IPS-NIHi7 (cell line): ENCODE measurements at regions not wholly inside any gene's neighbourhood (a gene's known extent, or its start where the extent isn't known, plus 50 kb on each side); places are given as distances from the start of the nearest gene placed in this dataset.

ENCODE experiments used
- DNase-seq: peaks from one replicate; pipeline ENCODE4 v3.0.0; 2012; ENCODE audit warnings: mixed read lengths; ENCODE audit errors: extremely low spot score

DNA sequence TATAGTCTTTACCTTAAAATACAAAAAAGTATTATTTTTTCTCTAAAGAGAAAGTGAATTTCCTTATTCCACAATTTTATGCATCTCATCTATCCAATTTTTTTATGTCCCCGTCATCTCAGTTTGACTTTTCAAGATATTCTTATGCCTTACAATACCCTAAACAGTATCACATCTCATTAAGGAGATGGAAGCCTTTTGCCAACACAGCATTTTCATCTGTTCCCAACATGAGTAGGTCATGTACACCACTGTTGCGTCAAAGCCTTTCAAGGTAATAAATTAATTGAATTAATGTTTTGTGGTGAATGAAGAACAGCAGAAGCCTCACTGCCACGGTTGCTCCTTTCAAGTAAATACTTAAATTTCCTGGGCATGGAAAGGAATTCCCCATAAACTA, 299.4 kb downstream of the EPHA4 start:
- no peak for DNase-seq

DNA sequence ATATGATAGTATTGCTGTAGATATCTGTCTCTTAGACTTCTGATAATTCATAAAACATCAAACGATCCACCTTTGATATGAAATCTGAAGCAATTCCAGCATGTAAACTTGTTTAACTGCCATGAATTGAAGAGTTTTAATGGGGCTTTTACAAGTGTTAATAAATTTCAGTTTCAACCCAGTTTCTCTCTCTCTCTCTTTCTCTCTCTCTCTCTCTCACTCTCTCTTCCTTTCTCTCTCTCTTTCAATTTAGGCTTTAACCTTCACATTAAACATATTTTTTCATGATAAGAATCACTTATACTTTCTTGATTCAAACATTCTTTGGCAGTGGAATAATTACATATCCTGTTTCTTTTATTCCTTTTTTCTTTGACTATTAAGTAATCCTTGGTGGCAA, 296.1 kb downstream of the EPHA4 start:
- DNase-seq, result no peak

DNA sequence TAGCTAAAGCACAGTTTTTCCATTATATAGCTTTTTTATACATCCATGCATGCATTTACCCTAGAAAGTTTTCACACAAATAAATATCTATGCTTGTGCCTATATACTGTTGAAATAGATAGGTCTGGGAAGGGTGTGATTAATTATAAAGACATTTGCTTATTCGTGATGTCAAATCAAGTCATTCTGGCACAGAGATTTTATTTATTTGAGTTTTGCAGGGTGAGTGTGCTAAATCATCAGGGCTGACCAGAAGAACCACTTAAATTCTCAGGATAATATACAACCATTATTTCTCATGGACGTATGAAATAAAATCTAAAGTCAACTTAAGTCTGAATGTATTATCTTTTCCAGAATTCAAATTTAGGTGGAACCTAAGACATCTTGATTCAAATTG, 295.5 kb downstream of the EPHA4 start:
- no peak for DNase-seq

DNA sequence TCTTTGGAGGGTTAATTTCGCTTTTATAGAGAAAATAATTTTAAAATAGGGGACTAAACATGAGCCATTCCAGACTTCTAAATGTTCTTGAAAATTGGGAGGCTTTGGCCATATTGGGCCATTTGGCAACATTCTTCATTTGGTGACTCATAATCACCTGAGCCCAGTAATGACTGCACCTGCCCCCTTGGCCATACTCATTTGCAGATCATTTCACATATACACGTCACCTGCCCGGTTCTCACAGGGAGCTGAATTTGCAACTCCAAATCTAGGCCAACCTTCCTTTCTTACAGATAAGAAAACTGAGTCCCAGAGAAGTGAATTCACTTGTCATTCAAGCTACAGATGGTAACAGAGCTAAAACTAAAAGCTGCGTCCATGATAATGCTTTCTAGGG, 289.7 kb downstream of the EPHA4 start:
- DNase-seq, result no peak

DNA sequence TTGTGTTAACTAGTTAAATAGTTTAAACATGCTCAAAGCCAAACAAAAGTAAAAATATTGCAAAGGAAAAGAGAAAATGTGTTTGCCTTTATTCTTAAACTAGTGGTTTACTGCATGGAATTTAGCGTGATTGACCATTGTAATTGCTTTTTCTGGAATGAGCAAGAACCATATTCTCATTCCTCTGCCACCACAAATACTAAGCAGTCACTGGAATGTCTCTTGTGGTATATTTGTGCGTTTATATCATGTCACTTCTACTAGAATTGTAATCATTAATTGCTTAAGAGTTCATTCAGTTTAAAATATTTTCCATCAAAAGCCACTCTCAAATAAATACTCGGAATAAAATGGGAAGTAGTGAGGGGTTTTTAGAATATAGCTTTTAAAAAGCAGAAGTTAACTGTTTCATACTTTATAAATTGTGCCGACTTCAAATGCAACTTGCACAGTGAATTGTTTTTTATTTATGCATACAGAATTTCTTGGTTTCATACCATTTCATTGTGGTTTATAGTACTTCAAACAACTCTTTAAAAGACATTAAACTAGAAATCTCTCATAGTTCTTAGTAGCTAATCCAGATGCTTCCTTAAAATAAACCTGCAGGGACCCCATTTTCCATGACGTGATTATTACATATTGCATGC, 288.1 kb downstream of the EPHA4 start:
- no peak for DNase-seq

DNA sequence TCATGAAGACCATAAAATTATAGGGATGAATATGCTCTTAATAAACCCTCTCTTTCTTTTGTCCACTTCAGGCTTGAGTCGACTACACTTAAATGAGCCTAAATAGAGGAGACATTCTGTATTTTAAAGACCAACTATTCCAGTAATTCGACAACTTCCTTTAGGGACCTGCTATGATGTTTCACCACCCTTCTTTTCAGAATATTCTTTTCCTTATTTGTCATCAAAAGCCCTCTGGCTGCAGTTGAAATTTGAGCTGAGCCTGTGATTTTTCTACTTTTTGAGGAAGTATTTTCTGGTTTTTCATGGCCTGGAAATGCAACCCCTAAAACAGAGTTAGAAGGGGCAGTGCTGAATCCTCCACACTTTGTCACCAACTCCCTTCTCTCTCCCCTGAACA, 287.0 kb downstream of the EPHA4 start:
- no peak for DNase-seq

DNA sequence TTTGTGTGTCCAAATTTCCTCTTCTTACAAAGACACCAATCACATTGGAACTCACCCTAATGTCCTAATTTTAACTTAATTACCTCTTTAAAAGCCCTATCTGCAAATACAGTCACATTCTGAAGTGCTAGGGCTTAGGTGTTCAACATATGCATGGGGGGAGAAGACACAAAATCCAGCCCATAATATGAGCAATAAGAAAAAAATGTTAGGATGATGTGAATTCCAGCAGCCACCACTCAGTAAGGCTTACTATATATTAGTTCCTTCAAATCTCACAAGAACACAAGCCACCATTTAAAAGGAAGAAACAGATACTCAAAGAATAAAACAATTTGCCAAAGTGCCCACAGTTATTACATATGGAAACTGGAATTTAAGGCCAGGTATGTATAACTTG, 285.7 kb downstream of the EPHA4 start:
- DNase-seq, result no peak

DNA sequence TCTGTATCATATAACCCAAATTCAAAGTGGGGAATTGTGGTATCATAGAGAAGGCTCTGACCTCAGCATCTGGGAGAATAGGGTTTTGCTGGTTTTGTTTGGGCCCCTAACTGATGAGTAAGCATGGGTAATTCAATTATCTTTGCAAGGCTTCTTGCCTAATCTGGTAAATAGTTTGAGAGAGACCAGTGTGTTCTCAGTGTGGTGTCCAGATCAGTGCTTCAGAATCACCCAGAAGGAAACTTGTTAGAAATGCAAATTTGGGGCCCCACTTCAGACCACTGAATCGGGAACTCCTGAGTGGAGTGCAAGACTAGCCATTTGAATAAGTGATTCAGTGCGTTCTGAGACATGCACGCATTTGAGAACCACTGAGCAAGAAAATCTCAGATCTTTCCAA, 282.7 kb downstream of the EPHA4 start:
- no peak for DNase-seq

DNA sequence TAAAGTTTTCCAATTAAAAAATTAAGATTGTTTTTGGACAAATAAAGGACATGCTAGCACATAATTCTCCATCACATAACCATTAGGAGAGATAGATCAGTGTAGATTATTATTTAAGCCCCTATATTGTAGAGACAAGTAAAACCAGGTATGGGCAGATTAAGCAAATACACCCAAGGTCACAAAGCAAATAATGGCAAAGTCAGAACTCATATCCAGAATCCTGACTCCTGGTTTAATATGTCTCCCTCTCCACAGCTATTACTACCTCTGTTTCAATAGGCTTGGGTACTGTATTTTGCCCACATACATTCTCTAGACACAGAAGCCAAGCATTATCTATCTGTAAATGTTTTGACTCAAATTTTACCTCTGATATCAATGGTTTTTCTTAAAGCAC, 282.3 kb downstream of the EPHA4 start:
- no peak for DNase-seq

DNA sequence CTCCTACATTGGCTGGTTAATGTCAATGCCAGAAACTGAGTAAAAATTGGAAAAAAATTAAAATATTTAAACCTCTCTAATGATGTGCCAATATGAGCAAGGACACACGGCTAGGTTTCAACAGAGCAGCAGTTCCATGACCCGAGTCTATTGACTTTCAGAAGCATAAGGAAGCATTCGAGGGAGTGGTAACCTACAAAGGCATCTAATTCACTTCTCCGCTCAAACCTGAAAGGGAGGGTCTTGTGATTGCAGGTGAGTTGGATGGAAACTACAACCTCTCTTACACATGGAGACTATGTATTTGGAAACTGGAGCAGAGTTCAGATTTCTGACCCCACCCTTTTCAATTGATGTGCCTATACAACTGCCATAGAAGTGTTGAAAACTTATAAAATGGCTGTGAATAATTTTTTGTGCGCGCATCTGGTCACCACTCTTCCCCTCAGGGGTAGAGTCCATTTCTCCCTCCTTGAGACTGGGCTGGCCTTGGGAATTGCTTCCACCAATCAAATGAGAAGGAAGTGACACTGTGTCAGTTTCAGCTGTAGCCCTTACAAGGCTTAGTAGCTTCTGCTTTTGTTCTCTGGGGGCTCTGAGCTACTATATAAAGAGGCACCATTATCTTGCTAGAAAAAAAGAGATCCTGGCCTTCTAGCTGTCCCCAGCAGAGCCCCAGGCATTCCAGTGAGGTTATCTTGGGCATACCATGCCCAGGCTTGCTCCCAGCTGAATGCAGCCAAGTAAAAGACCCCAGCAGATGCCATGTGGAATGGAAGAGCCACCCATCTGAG, 278.0 kb downstream of the EPHA4 start:
- peak; percentile 11 for DNase-seq

DNA sequence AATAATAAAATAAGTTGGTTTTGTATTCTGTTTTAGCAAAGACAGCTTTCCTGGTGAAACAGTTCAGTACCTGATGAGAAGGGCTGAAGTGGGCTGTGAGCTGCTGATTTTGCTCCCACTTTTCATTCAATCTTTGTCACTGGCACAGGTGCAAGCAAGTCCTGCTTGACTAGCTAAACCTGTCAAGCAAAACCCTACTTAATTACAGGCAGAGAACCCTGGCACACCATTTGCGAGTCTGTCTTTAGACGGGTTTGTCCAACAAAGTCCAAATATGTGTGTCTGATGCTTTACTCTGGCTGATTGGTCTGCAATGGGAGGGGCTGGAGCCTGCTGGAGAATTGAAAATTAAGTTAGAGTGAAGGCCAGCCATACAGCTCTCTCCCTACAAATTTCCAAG, 267.2 kb downstream of the EPHA4 start:
- no peak for DNase-seq

DNA sequence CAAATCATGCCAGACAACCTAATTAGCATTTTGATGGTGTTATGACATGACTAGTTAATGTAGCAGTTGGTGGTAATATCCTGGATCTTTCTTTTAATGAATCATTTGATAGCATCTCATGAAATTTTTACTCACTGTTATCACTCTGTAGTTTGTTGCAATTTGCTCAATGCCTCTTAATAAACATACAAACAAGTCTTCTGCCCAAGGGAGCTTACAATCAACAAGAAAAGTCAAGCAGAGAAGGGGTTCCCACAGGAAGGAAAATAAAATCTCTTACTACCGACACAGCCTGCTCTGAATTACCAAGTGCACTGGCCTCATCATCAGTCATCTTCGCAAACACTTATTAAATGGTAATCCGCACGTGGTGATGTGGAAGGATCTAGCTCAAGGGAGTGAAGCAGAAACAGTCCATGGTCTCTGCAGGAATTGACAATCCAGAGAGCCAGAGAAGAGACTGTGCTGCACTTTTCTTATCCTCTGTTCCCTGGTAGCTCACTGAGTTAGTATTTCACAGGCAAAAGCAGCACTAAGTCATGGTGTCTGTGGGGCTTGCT, 263.5 kb downstream of the EPHA4 start:
- DNase-seq, result no peak

DNA sequence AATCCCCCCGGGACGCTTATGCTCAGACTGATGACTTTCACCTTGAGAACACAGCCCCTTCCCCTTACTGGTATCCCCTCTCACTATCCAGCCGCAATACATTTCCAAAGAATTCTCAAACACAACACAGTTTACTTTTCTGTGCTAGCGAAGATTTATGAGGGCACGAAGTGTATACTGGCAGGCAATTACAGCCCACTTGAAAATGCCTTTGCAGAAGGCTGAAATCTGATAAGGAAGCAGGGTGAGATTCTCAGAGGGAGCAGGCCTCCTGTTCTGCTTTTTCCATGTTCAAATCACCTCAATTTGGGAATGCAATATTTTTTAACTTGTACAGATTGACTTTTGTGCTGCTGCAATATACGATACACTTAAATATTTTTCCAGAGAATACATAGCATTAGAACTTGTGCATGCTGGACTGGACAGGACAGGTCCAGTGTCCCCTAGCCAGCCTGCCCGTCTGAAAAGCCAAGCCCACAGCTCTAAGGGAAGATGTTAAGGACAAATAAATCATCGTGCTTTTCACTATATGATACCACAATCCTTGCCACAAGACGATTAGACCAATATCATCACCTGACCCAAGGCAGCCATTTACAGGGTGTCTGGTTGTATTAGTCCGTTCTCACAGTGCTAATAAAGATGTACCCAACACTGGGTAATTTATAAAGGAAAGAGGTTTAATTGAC, 262.1 kb downstream of the EPHA4 start:
- no peak for DNase-seq

DNA sequence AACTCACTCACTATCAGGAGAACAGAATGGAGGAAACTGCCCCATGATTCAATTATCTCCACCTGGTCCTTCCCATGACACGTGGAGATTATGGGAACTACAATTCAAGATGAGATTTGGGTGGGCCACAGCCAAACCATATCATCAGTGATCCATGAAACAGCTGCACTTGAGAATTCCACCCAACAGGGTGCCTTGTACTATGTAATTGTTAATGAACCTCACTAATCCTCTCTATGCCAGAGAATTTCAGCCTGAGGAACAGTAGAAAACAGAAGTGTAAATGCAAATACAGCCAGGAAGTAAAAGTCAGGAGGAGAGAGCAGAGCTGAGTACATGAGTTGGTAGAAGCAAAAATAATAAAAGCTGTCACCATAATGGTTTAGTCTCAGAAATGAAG, 261.4 kb downstream of the EPHA4 start:
- no peak for DNase-seq

DNA sequence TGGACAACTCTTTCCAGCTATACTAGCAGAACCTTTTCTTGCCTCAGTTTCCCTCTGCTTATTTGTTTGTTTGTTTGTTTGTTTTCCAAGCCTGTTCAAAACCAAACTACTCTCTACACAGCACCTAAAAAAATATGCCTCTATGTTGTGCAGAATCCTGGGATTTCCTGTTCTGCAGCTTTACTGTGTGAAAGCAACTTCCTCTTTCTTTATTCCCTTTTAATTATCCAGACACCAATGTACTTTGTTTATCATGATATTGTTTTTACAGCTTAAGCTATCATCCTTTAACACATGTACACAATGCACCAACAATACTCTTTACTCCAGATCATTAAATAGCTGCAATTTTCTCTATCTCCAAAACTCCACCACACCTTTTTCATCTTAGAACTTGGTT, 259.5 kb downstream of the EPHA4 start:
- DNase-seq, result no peak

DNA sequence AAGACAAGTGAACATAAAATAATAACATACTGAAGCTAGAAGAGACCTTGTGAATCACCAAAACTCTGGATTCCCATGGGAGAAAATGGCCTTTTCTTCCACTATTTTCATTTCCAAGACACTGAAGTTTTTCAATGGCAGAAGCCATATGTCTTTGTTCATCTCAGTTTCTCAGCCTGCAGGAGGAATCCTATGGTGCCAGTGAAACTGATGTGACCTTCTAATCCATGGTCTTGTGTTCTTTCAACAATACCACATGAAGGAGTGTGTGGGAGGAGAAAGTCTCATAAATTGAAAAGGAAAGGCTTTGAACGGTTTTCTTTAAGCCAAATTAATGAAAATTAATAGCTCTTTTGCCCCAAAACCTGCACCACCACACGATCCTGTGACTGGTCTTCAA, 257.3 kb downstream of the EPHA4 start:
- DNase-seq, result no peak

DNA sequence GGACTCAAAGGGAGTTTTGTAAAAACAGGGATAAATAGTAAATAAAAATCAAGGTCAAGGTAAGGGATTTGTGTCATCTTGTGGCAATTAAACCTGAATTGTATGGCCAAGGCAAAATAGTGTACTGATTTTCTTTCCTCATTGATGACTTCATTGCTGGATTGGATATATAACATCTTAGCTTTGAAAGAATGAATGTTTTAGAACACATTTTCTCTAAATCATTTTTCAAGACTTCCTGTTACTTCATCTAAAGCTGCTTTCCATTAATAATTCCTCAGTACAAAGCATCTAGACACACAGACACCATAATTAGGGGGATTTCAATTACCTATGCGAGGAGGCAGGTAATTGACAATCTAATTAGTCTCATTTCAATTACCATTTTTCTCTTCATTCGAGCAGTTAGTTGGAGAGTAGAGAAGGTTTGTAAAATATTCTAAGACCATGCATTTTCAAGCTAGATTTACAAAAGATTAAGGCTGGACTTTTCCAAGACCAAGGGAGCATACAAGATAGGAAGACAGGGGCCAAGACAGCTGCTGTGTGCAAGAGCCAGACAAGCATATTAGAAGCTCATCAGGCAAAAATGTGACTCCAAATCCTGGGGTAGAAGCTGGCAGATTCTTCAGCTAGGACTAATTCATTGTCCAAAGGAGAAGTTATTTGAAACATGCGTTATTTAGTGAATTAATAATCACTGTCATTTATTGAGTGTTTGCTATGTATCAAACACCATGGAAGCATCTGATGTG, 253.6 kb downstream of the EPHA4 start:
- DNase-seq, result no peak

DNA sequence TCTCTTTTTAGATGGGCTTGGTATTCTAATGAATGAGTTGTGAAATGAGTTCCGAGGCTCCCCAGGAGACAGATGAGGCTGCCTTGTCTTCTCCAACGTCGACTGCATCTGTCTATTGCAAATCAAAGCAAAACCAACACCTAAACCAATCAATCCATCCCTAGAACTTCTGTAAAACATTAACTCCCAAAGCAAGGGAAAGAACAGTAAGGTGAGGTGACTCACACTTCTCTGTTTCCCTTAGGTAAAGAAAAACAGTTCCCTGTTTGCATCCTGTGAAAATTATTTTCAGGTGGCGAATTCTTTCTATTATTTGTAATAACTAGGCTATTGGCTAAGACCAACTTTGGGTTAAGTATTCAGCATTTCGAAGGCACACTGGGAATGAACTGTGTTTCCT, 249.4 kb downstream of the EPHA4 start:
- DNase-seq, result no peak

DNA sequence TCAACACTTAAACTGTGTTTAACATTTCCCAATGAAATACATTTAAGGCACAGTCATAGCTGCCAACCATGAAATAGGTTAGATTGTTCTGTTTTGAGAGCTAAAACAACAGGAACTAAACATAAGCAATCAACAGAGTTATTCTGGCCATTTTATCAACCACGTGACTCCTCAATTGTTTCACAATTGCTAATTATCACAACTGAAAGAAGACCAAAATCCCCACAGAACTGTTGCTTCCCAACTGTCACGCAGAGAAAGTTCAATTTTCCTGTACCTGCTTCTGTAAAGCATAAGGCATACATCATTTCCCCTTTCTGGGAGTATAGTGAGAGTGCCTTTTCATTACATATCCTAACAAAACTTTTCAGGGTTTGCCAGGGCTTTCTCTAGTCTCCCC, 248.6 kb downstream of the EPHA4 start:
- no peak for DNase-seq

DNA sequence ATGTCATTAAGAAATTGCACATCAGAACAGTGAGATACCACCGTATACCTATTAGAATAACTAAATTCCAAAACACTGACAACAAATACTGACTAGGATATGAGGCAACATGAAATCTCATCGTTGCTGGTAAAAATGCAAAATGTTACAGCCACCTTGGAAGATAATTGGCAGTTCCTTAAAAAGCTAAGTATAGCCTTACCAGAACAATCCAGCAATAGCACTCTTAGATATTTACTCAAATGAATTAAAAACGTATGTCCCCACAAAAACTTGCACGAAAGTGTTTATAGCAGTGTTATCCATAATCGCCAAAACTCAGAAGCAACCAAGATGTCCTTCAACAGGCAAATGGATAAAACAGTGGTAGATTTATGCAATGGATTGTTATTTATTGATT, 241.7 kb downstream of the EPHA4 start:
- no peak for DNase-seq

DNA sequence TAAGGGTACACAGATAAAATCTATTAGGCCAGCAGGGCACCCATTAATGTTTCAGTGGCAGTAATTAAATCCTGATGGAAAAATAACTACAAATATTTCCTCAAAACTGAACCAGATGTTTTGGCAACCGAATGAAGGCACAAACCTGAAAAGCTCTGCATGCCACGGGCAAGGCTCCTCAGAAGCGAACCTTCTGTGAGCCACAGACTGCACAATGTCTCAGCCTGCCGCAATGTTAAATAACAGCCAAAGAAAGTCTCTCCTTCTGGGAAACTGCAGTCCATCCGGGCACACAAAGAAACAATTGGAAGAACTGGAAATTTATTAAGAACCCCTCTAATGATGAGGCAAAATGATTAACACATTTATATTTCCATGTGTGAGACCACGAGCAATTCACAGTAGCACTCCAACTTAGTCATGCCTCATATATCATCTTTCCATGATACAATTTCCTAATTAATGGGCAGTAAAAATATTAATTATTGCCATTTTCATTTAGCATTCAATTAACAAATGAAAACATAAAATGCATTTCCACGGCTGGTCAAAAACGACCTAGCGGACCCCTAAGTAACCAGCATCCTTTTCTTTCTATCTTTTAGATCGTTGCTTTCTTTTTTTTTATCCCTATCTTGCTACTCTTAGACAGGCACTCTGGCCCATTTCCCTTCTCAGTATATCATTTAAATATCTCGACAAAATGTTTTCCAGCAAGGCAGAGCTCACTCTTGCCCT, 237.5 kb downstream of the EPHA4 start:
- DNase-seq, result no peak
